PC-3 (cell line): ENCODE measurements at regions not wholly inside any gene's neighbourhood (a gene's known extent, or its start where the extent isn't known, plus 50 kb on each side); places are given as distances from the start of the nearest gene placed in this dataset.
A peak's percentile ranks its signal among the peaks of the same experiment; 100 is the strongest.

Experiments
- ATAC-seq: fragments of 200-7000 bp; cut with Tn5 transposase; 2 replicates; pipeline ENCODE4 v1.9.1; 2020; ENCODE audit warnings: mild to moderate bottlenecking, moderate library complexity
- BruUV-seq: library from RNA; stranded (reverse); fragments of 400-500 nt; replicated peaks from 2 replicates; lab custom pipeline; 2021; lab: Mats Ljungman, UMichigan
- CTCF ChIA-PET: fragments of 300-600 bp; sonication (Branson Sonifier 250); formaldehyde crosslinking; loops from one replicate; lab custom pipeline; 2022; ENCODE audit warnings: antibody characterized with exemption; lab: Charles Lee
- POLR2A ChIA-PET: fragments of 300-600 bp; sonication (Branson Sonifier 250); formaldehyde crosslinking; loops from one replicate; lab custom pipeline; 2022; ENCODE audit warnings: antibody characterized with exemption; ENCODE audit not compliant: unreplicated experiment; lab: Charles Lee
- DNase-seq: peaks from one replicate; pipeline ENCODE4 v3.0.0-alpha.2; 2015
- H2AFZ ChIP-seq: fragments of 300-600 bp; sonication (generic); 2 replicates; pipeline ENCODE4 v1.6.0; 2016; ENCODE audit warnings: antibody characterized with exemption, low read length
- H3F3A ChIP-seq: fragments of 300-600 bp; sonication (generic); one replicate; pipeline ENCODE4 v1.6.0; 2017; ENCODE audit warnings: antibody characterized with exemption, low read length, control low read depth, mild to moderate bottlenecking; ENCODE audit not compliant: unreplicated experiment
- H3K27ac ChIP-seq: fragments of 300-600 bp; sonication (generic); 2 replicates; pipeline ENCODE4 v1.5.1; 2016; ENCODE audit warnings: mild to moderate bottlenecking, low read length
- H3K27me3 ChIP-seq: fragments of 300-600 bp; sonication (generic); 2 replicates; pipeline ENCODE4 v1.6.1; 2016; ENCODE audit warnings: low read length, mixed read lengths
- H3K36me3 ChIP-seq: fragments of 300-600 bp; sonication (generic); 2 replicates; pipeline ENCODE4 v1.6.1; 2016; ENCODE audit warnings: low read depth, mixed run types, low read length, mixed read lengths
- H3K4me1 ChIP-seq: fragments of 300-600 bp; sonication (generic); 2 replicates; pipeline ENCODE4 v1.5.1; 2016; ENCODE audit warnings: low read length; ENCODE audit not compliant: insufficient read depth
- H3K4me2 ChIP-seq: fragments of 300-600 bp; sonication (generic); 2 replicates; pipeline ENCODE4 v1.6.0; 2016; ENCODE audit warnings: low read length
- H3K4me3 ChIP-seq: fragments of 300-600 bp; sonication (generic); 2 replicates; pipeline ENCODE4 v1.5.1; 2016; ENCODE audit warnings: mild to moderate bottlenecking, low read length, mixed read lengths
- H3K79me2 ChIP-seq: fragments of 300-600 bp; sonication (generic); 2 replicates; pipeline ENCODE4 v1.6.1; 2017; ENCODE audit warnings: low read length, mixed read lengths
- H3K9ac ChIP-seq: fragments of 300-600 bp; sonication (generic); 2 replicates; pipeline ENCODE4 v1.6.0; 2016; ENCODE audit warnings: mild to moderate bottlenecking, low read length
- H3K9me2 ChIP-seq: fragments of 300-600 bp; sonication (generic); replicated peaks from 2 replicates; pipeline ENCODE4 v1.6.1; 2016; ENCODE audit warnings: mixed run types, low read length, mixed read lengths
- H3K9me3 ChIP-seq: fragments of 300-600 bp; sonication (generic); 2 replicates; pipeline ENCODE4 v1.6.1; 2016; ENCODE audit warnings: low read length, mixed read lengths
- H4K20me1 ChIP-seq: fragments of 300-600 bp; sonication (generic); 2 replicates; pipeline ENCODE4 v1.6.1; 2016; ENCODE audit warnings: low read length, mixed read lengths
- EZH2 ChIP-seq: fragments of 300-600 bp; sonication (generic); IDR thresholded peaks from one replicate; pipeline ENCODE4 v1.6.1; 2017; ENCODE audit warnings: antibody characterized with exemption, mild to moderate bottlenecking, low read length; ENCODE audit not compliant: unreplicated experiment
- EZH2phosphoT487 ChIP-seq: fragments of 300-600 bp; sonication (generic); IDR thresholded peaks from 2 replicates; pipeline ENCODE4 v1.6.1; 2018; ENCODE audit warnings: mild to moderate bottlenecking, antibody characterized with exemption, low read length, borderline replicate concordance
- intact Hi-C: fragments of 100-400 bp; cut with micrococcal nuclease; formaldehyde crosslinking; loops from 2 replicates; pipeline ENCODE4 v1.9.0; 2023
- TF ChIP-seq, protein P1 (sequence below): fragments of 300-600 bp; sonication (generic); conservative IDR thresholded peaks from 2 replicates; pipeline ENCODE4 v1.5.1; 2017; ENCODE audit warnings: antibody characterized with exemption, low read depth, mild to moderate bottlenecking, low read length

DNA sequence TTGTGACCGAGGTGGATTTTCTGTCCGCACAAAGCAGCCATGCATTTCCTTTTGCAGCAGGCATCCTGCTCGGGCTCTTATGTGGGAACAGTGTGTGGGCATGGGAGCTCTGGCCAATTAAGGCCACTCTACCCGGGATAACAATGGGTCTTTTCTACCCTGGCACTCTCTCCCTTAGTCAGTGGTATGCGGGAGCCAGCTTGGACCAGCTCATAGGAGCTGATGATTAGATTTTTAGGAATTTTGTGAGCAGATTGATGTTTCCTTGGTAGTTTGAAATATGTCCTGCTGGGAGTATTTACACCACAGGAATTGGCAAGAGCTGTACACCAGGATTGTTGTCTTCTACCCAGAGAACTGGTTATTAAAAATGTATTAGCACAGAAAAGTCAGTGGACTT is 89.3 kb downstream of the SPP2 start:
- Histone ChIP-seq H3K27ac (no peak overlapping the region), H3K36me3 (no peaks in the 10 kb centered on the region), H3K4me2 (no peak overlapping the region), H4K20me1 (no peaks in the 10 kb centered on the region), H3K79me2 (no peaks in the 10 kb centered on the region), H3K9ac (no peak overlapping the region), H3F3A (no peaks in the 10 kb centered on the region), H3K4me1 (peaks cover 33% of the 10 kb centered on the region), H3K9me3 (no peaks in the 10 kb centered on the region), H3K27me3 (no peaks in the 10 kb centered on the region), H3K9me2 (no peaks in the 10 kb centered on the region), H3K4me3 (no peak overlapping the region), H2AFZ (no peak overlapping the region)
- intact Hi-C loops = loop anchor here (5.0 kb wide), 2 partner anchors 268 to 408 kb away; no protein-coding TSS in a partner anchor
- ChIA-PET CTCF (no interaction called here), POLR2A (no interaction called here)
- no peak for DNase-seq
- ATAC-seq = no peak
- no TSS peak for BruUV-seq
- TF ChIP-seq, protein P1, sequence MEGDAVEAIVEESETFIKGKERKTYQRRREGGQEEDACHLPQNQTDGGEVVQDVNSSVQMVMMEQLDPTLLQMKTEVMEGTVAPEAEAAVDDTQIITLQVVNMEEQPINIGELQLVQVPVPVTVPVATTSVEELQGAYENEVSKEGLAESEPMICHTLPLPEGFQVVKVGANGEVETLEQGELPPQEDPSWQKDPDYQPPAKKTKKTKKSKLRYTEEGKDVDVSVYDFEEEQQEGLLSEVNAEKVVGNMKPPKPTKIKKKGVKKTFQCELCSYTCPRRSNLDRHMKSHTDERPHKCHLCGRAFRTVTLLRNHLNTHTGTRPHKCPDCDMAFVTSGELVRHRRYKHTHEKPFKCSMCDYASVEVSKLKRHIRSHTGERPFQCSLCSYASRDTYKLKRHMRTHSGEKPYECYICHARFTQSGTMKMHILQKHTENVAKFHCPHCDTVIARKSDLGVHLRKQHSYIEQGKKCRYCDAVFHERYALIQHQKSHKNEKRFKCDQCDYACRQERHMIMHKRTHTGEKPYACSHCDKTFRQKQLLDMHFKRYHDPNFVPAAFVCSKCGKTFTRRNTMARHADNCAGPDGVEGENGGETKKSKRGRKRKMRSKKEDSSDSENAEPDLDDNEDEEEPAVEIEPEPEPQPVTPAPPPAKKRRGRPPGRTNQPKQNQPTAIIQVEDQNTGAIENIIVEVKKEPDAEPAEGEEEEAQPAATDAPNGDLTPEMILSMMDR = no peak
- TF ChIP-seq EZH2 = no peak
- TF ChIP-seq EZH2phosphoT487 = no peak

DNA sequence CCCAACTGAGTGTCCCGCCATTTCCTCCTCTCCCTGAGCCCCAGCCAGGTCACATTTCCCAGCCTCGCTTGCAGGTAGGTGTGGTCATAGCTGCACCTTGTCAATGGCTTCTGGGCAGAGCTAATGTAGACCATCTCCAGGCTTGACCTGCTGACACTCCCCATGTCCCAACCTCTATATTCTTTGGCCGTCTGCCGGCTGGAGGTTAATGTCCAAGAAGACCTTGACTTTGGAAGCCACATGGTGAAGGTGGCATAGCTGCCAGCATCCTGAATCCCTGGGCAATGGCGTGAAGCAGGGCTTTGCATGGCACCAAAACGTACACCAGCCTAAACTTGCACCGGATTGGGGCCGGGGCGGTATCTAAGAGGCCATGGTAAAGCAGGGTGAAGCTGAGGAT is 88.3 kb downstream of the SPP2 start:
- ATAC-seq (no peak), DNase-seq (no peak)
- POLR2A ChIA-PET = no interaction called here
- H3K9me3 ChIP-seq = no peaks in the 10 kb centered on the region
- TF ChIP-seq EZH2phosphoT487 (no peak), EZH2 (no peak)
- TF ChIP-seq, protein P1 = no peak
- no peak overlapping the region for H3K27ac ChIP-seq
- no peak overlapping the region for H2AFZ ChIP-seq
- no peaks in the 10 kb centered on the region for H3K36me3 ChIP-seq
- H3K9ac ChIP-seq = no peak overlapping the region
- no peak overlapping the region for H3K4me3 ChIP-seq
- intact Hi-C loops = loop anchor here (5.0 kb wide), 2 partner anchors 268 to 408 kb away; no protein-coding TSS in a partner anchor
- H3K79me2 ChIP-seq = no peaks in the 10 kb centered on the region
- H3K4me1 ChIP-seq = peaks cover 34% of the 10 kb centered on the region
- H3K27me3 ChIP-seq = no peaks in the 10 kb centered on the region
- H3F3A ChIP-seq = no peaks in the 10 kb centered on the region
- BruUV-seq = no TSS peak
- H3K9me2 ChIP-seq = no peaks in the 10 kb centered on the region
- CTCF ChIA-PET = no interaction called here
- no peak overlapping the region for H3K4me2 ChIP-seq
- no peaks in the 10 kb centered on the region for H4K20me1 ChIP-seq

DNA sequence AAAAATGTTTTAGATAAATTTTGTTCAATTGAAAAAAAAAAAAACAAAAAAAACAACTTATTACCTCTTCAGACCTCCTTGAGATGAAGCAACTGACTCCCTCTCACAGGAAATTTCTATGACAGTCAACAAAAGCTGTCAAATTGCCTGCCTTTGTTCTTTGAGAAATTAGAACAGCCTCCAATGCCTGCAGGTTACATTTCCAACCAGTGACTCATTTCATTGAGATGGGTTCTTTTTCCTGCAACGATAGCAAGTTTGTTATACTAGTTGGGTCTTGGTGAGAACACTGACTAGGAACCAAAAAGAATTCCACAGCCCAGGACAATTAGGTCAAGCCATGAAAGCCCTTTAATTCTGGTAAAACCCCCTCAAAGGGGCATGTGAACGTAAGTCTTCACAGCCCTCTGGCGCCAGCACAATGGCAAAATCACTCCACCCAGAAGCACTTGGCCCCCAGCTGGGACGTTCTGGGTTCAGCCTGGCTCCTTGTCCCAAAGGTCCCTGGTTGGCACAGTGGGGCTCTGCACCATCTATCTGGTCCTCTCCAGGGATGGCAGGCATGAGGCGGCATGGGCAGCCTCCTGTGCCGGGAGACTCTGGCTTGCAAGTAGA is 87.0 kb downstream of the SPP2 start:
- Histone ChIP-seq H2AFZ (no peak overlapping the region), H3F3A (no peaks in the 10 kb centered on the region), H3K27ac (peak overlapping the region; percentile 48), H3K9me2 (no peaks in the 10 kb centered on the region), H3K4me2 (peak overlapping the region; percentile 44), H3K4me1 (peaks cover 45% of the 10 kb centered on the region), H4K20me1 (no peaks in the 10 kb centered on the region), H3K4me3 (no peak overlapping the region), H3K36me3 (no peaks in the 10 kb centered on the region), H3K79me2 (no peaks in the 10 kb centered on the region), H3K9ac (no peak overlapping the region; the same call in 1 of the 2 replicates), H3K27me3 (no peaks in the 10 kb centered on the region), H3K9me3 (no peaks in the 10 kb centered on the region)
- CTCF ChIA-PET = no interaction called here
- peak; percentile 51 for ATAC-seq
- POLR2A ChIA-PET = interaction anchor here (0.6 kb wide), 1 partner anchor 66 kb away, joined by 6 read pairs; no protein-coding TSS in a partner anchor
- DNase-seq = peak; percentile 89
- intact Hi-C loops = loop anchor here (1.0 to 5.0 kb wide), 7 partner anchors 66 to 410 kb away; no protein-coding TSS in a partner anchor
- BruUV-seq = no TSS peak
- no peak for TF ChIP-seq EZH2phosphoT487
